Motor neuron (in vitro differentiated cells): ENCODE measurements at regions not wholly inside any gene's neighbourhood (a gene's known extent, or its start where the extent isn't known, plus 50 kb on each side); places are given as distances from the start of the nearest gene placed in this dataset.
"Not testable (repeated sequence)": the region's sequence is repeated elsewhere in the genome, so short reads cannot be mapped to it uniquely, and the experiment has no call there.

Experiments
- ATAC-seq, 8 experiments: fragments of 200-7000 bp; cut with Tn5 transposase; replicated peaks in 6 of 8; 2 replicates each; pipeline ENCODE4 v1.8.0; 2021; ENCODE audit warnings: mild to moderate bottlenecking in 8 of 8, moderate library complexity in 8 of 8
- H3K27ac ChIP-seq, 2 donors: fragments of 250-450 bp; sonication (Bioruptor Pico); 2 replicates each; pipeline ENCODE4 v1.9.0; 2021; ENCODE audit warnings: antibody characterized with exemption in 2 of 2, mild to moderate bottlenecking in 2 of 2, moderate library complexity in 1 of 2
- H3K4me1 ChIP-seq, 2 donors: fragments of 250-450 bp; sonication (Bioruptor Pico); replicated peaks in 1 of 2; 2 replicates each; pipeline ENCODE4 v1.6.1; 2021; ENCODE audit warnings: antibody characterized with exemption in 2 of 2, mild to moderate bottlenecking in 2 of 2, moderate library complexity in 1 of 2
- H3K4me3 ChIP-seq, 5 donors: fragments of 250-450 bp; sonication (Bioruptor Pico); 2 replicates each; pipeline ENCODE4 v1.9.0; 2021; ENCODE audit warnings: antibody characterized with exemption in 5 of 5, mild to moderate bottlenecking in 5 of 5, moderate library complexity in 4 of 5
- WGBS, 10 experiments: fragments of 450-650 bp; shearing (Covaris generic); methylation state at CpG; one replicate each; pipeline ENCODE4 v1.0.0; 2022; 5-methylcytosine and 5-hydroxymethylcytosine counted together
- in situ Hi-C, 9 experiments: fragments of 400-800 bp; cut with MboI; loops; one replicate each; pipeline ENCODE4 v1.15.0; 2021; ENCODE audit warnings: low sequenced_read_pairs in 9 of 9, low pct_unique_long_range_greater_than_20kb in 2 of 9; ENCODE audit not compliant: unreplicated experiment in 9 of 9

GRCh38 chr3:195967387-195967720, 59.0 kb upstream of the TNK2 start:
- no CpG with 5 or more reads among the region's 16 CpGs for WGBS, 10 experiments
- H3K27ac ChIP-seq, H3K4me1 ChIP-seq, H3K4me3 ChIP-seq: not testable (repeated sequence)
- peak in 2 of 8 experiments; percentile 14 to 22 for ATAC-seq
- in situ Hi-C loops = loop anchor here in 1 of 9 experiments (25.0 kb wide), 1 partner anchor 255 kb away; the partner anchor contains the start of gene MUC20

- H3K4me1 ChIP-seq, ATAC-seq, H3K27ac ChIP-seq, H3K4me3 ChIP-seq: not testable (repeated sequence)
- in situ Hi-C loops = loop anchor here in 1 of 9 experiments (25.0 kb wide), 1 partner anchor 254 kb away; the partner anchor contains the start of gene MUC20
- WGBS, 10 experiments = 100% methylated on average over 1 of the region's 15 CpGs; no CpG with 5 or more reads in 8 of the 10 experiments
Observed at GRCh38 chr3:195966563-195967386, 58.4 kb upstream of the TNK2 start.

- H3K27ac ChIP-seq, ATAC-seq, H3K4me3 ChIP-seq, H3K4me1 ChIP-seq: not testable (repeated sequence)
- 75 to 100% (median 96%) methylated on average over 1 to 5 of the region's 12 CpGs; no CpG with 5 or more reads in 4 of the 10 experiments for WGBS, 10 experiments
- in situ Hi-C loops = loop anchor here in 1 of 9 experiments (25.0 kb wide), 1 partner anchor 253 kb away; the partner anchor contains the start of gene MUC20
Observed at GRCh38 chr3:195965217-195965616, 56.9 kb upstream of the TNK2 start.

GRCh38 chr3:195964318-195965107, 56.2 kb upstream of the TNK2 start:
- H3K27ac ChIP-seq, ATAC-seq, H3K4me3 ChIP-seq, H3K4me1 ChIP-seq: not testable (repeated sequence)
- in situ Hi-C loops = loop anchor here in 1 of 9 experiments (25.0 kb wide), 1 partner anchor 252 kb away; the partner anchor contains the start of gene MUC20
- 100% methylated on average over 2 of the region's 15 CpGs; no CpG with 5 or more reads in 9 of the 10 experiments for WGBS, 10 experiments

- H3K4me3 ChIP-seq, H3K4me1 ChIP-seq, H3K27ac ChIP-seq: not testable (repeated sequence)
- in situ Hi-C loops = loop anchor here in 1 of 9 experiments (25.0 kb wide), 1 partner anchor 250 kb away; the partner anchor contains the start of gene MUC20
- 87 to 100% (median 100%) methylated on average over 1 to 3 of the region's 11 CpGs; no CpG with 5 or more reads in 5 of the 10 experiments for WGBS, 10 experiments
- ATAC-seq = peak in 2 of 8 experiments; percentile 30 to 45
Observed at GRCh38 chr3:195962222-195962621, 53.9 kb upstream of the TNK2 start.

- not testable (repeated sequence) for H3K4me3 ChIP-seq, H3K4me1 ChIP-seq, H3K27ac ChIP-seq
- peak in 7 of 8 experiments; percentile 39 to 69 (median 57) for ATAC-seq
- WGBS, 10 experiments = 100% methylated on average over 1 of the region's 26 CpGs; no CpG with 5 or more reads in 9 of the 10 experiments
- in situ Hi-C loops = loop anchor here in 1 of 9 experiments (25.0 kb wide), 1 partner anchor 249 kb away; the partner anchor contains the start of gene MUC20
Observed at GRCh38 chr3:195960971-195961775, 52.8 kb upstream of the TNK2 start.

GRCh38 chr3:195960164-195960563, 51.8 kb upstream of the TNK2 start:
- WGBS, 10 experiments = 40% methylated on average over 1 of the region's 2 CpGs; no CpG with 5 or more reads in 9 of the 10 experiments
- in situ Hi-C loops = loop anchor here in 1 of 9 experiments (25.0 kb wide), 1 partner anchor 248 kb away; the partner anchor contains the start of gene MUC20
- not testable (repeated sequence) for H3K4me3 ChIP-seq, H3K4me1 ChIP-seq, H3K27ac ChIP-seq, ATAC-seq

- H3K4me3 ChIP-seq, H3K27ac ChIP-seq, H3K4me1 ChIP-seq, ATAC-seq: not testable (repeated sequence)
- in situ Hi-C loops = loop anchor here in 1 of 9 experiments (25.0 kb wide), 1 partner anchor 247 kb away; the partner anchor contains the start of gene MUC20
- WGBS, 10 experiments = 83 to 100% (median 100%) methylated on average over 1 to 2 of the region's 15 CpGs; no CpG with 5 or more reads in 5 of the 10 experiments
Observed at GRCh38 chr3:195959367-195960157, 51.2 kb upstream of the TNK2 start.

- in situ Hi-C loops = loop anchor here in 1 of 9 experiments (25.0 kb wide), 1 partner anchor 246 kb away; the partner anchor contains the start of gene MUC20
- not testable (repeated sequence) for H3K4me3 ChIP-seq, H3K27ac ChIP-seq, ATAC-seq, H3K4me1 ChIP-seq
- 50 to 100% (median 82%) methylated on average over 1 to 3 of the region's 11 CpGs; no CpG with 5 or more reads in 2 of the 10 experiments for WGBS, 10 experiments
Observed at GRCh38 chr3:195958736-195959135, 50.4 kb upstream of the TNK2 start.
